ENCODE measurements at regions not wholly inside any gene's neighbourhood (a gene's known extent, or its start where the extent isn't known, plus 50 kb on each side); places are given as distances from the start of the nearest gene placed in this dataset.

- no peak for TF ChIP-seq NBN (conservative IDR thresholded peaks at IDR 0.05)
- no peak for TF ChIP-seq TAF1 (CRISPR knock-in tag; IDR thresholded peaks at IDR 0.05)
- no peak for TF ChIP-seq NFE2L2 (IDR thresholded peaks at IDR 0.05; ENCODE audit: low read length)
- no peak for TF ChIP-seq ZBTB4 (CRISPR knock-in tag; IDR thresholded peaks at IDR 0.05; ENCODE audit: borderline replicate concordance)
- TF ChIP-seq ZSCAN20 (CRISPR knock-in tag; IDR thresholded peaks at IDR 0.05; ENCODE audit: borderline replicate concordance) = no peak
These were observed 59.3 kb downstream of the TMEM235 start for GRCh38 chr17:78290721-78291120.
